HCT116 (cell line): ENCODE measurements at regions not wholly inside any gene's neighbourhood (a gene's known extent, or its start where the extent isn't known, plus 50 kb on each side); places are given as distances from the start of the nearest gene placed in this dataset.

Experiments
- ATAC-seq: fragments of 200-7000 bp; cut with Tn5 transposase; 2 replicates; pipeline ENCODE4 v1.9.1; 2020; ENCODE audit warnings: mild to moderate bottlenecking, moderate library complexity
- BruUV-seq: library from RNA; stranded (reverse); fragments of 400-500 nt; replicated peaks from 2 replicates; lab custom pipeline; 2021; lab: Mats Ljungman, UMichigan
- CTCF ChIA-PET: fragments of 300-600 bp; sonication (Branson Sonifier 250); formaldehyde crosslinking; loops from one replicate; lab custom pipeline; 2021; ENCODE audit warnings: antibody characterized with exemption; lab: Charles Lee
- POLR2A ChIA-PET: fragments of 300-600, 350-600 bp; sonication (Branson Sonifier 250); formaldehyde crosslinking; loops from one replicate; lab custom pipeline; 2021; ENCODE audit warnings: antibody characterized with exemption; lab: Charles Lee
- RAD21 ChIA-PET, 2 experiments: fragments of 300-600 bp; sonication (Branson Sonifier 250); formaldehyde crosslinking; loops; one replicate each; lab custom pipeline; 2023; ENCODE audit warnings: low total read pairs in 2 of 2; ENCODE audit not compliant: uncharacterized antibody in 2 of 2, unreplicated experiment in 2 of 2, low non-redundant PET in 1 of 2; lab: Charles Lee
- DNase-seq: peaks from one replicate; pipeline ENCODE4 v3.0.0-alpha.2; 2010; ENCODE audit warnings: low read depth, low spot score
- H2AFZ ChIP-seq: fragments of 200-600 bp; shearing (Covaris generic), sonication (generic); 2 replicates; pipeline ENCODE4 v1.6.1; 2017; ENCODE audit warnings: low read depth, mixed run types, mixed read lengths, antibody characterized with exemption, low read length; ENCODE audit not compliant: poor library complexity, severe bottlenecking
- H3K27ac ChIP-seq: 2 replicates; pipeline ENCODE4 v1.5.1; 2012; ENCODE audit warnings: low read depth, low read length
- H3K27me3 ChIP-seq: fragments of 200-600 bp; sonication (generic); 2 replicates; pipeline ENCODE4 v1.6.1; 2016; ENCODE audit warnings: mixed run types, low read length, mixed read lengths; ENCODE audit not compliant: insufficient read depth
- H3K36me3 ChIP-seq, 2 experiments: fragments of 200-500 bp in 1 of 2; fragments of 200-600 bp in 1 of 2; sonication (Bioruptor generic) in 1 of 2; sonication (generic) in 1 of 2; 2 replicates each; pipeline versions ENCODE4 v1.5.1 to v1.6.1; 2014 to 2016; ENCODE audit warnings: low read length in 2 of 2, inconsistent platforms in 1 of 2, mixed read lengths in 1 of 2, mixed run types in 1 of 2; ENCODE audit not compliant: insufficient read depth in 2 of 2, control insufficient read depth in 1 of 2
- H3K4me1 ChIP-seq, 2 experiments: fragments of 200-600 bp in 1 of 2; sonication (generic) in 1 of 2; 2 replicates each; pipeline versions ENCODE4 v1.5.1 to v1.6.1; 2012 to 2017; ENCODE audit warnings: low read length in 2 of 2, inconsistent platforms in 1 of 2, mild to moderate bottlenecking in 1 of 2, mixed read lengths in 1 of 2, mixed run types in 1 of 2, moderate library complexity in 1 of 2; ENCODE audit not compliant: insufficient read depth in 2 of 2, control insufficient read depth in 1 of 2
- H3K4me2 ChIP-seq: fragments of 200-600 bp; sonication (generic); 2 replicates; pipeline ENCODE4 v1.6.1; 2017; ENCODE audit warnings: mixed run types, low read length, mixed read lengths
- H3K4me3 ChIP-seq, 2 experiments: fragments of 200-600 bp in 1 of 2; sonication (generic) in 1 of 2; replicated peaks in 1 of 2; 2 replicates each; pipeline ENCODE4 v1.5.1; 2011 to 2016; ENCODE audit warnings: low read length in 2 of 2, control low read depth in 1 of 2, low read depth in 1 of 2, mild to moderate bottlenecking in 1 of 2, mixed read lengths in 1 of 2, mixed run types in 1 of 2
- H3K79me2 ChIP-seq: fragments of 200-600 bp; sonication (generic); 2 replicates; pipeline ENCODE4 v1.6.1; 2017; ENCODE audit warnings: mild to moderate bottlenecking, mixed run types, low read length, moderate library complexity, mixed read lengths; ENCODE audit not compliant: insufficient read depth
- H3K9ac ChIP-seq: fragments of 200-600 bp; sonication (generic); 2 replicates; pipeline ENCODE4 v1.6.1; 2016; ENCODE audit warnings: low read length, mixed read lengths
- H3K9me2 ChIP-seq: fragments of 200-600 bp; sonication (generic), shearing (Covaris generic); 2 replicates; pipeline ENCODE4 v1.6.1; 2017; ENCODE audit warnings: mixed run types, mild to moderate bottlenecking, moderate library complexity; ENCODE audit not compliant: insufficient read depth
- H3K9me3 ChIP-seq, 2 experiments: fragments of 200-500 bp in 1 of 2; fragments of 200-600 bp in 1 of 2; sonication (Bioruptor generic) in 1 of 2; sonication (generic) in 1 of 2; 2 replicates each; pipeline ENCODE4 v1.6.1; 2014 to 2017; ENCODE audit warnings: low read length in 2 of 2, mixed read lengths in 2 of 2, inconsistent platforms in 1 of 2, low read depth in 1 of 2, mild to moderate bottlenecking in 1 of 2, mixed run types in 1 of 2, moderate library complexity in 1 of 2; ENCODE audit not compliant: control insufficient read depth in 1 of 2, insufficient read depth in 1 of 2
- H4K20me1 ChIP-seq: fragments of 200-600 bp; sonication (generic), shearing (Covaris generic); 2 replicates; pipeline ENCODE4 v1.6.1; 2017; ENCODE audit warnings: mixed run types, mild to moderate bottlenecking, moderate library complexity; ENCODE audit not compliant: insufficient read depth
- ATF3 ChIP-seq: IDR thresholded peaks from 2 replicates; pipeline ENCODE4 v1.6.1; 2012
- CBX3 ChIP-seq: IDR thresholded peaks from 2 replicates; pipeline ENCODE4 v1.6.1; 2012; ENCODE audit warnings: low read depth
- EGR1 ChIP-seq: IDR thresholded peaks from 2 replicates; pipeline ENCODE4 v1.6.1; 2012; ENCODE audit warnings: low read depth
- ELF1 ChIP-seq: IDR thresholded peaks from 2 replicates; pipeline ENCODE4 v1.6.1; 2012; ENCODE audit warnings: low read depth, borderline replicate concordance
- EZH2 ChIP-seq: fragments of 200-600 bp; sonication (generic); IDR thresholded peaks from 2 replicates; pipeline ENCODE4 v1.6.1; 2017; ENCODE audit warnings: antibody characterized with exemption, mixed run types
- EZH2phosphoT487 ChIP-seq: fragments of 200-600 bp; IDR thresholded peaks from 2 replicates; pipeline ENCODE4 v1.6.1; 2018; ENCODE audit warnings: antibody characterized with exemption, borderline replicate concordance
- JUND ChIP-seq: IDR thresholded peaks from 2 replicates; pipeline ENCODE4 v1.6.1; 2012
- MAX ChIP-seq: IDR thresholded peaks from 2 replicates; pipeline ENCODE4 v1.6.1; 2012
- POLR2A ChIP-seq: IDR thresholded peaks from 2 replicates; pipeline ENCODE4 v1.7.0; 2011; ENCODE audit warnings: borderline replicate concordance; ENCODE audit not compliant: insufficient read depth, insufficient read length; ENCODE audit errors: extremely low read depth
- POLR2AphosphoS5 ChIP-seq: IDR thresholded peaks from 2 replicates; pipeline ENCODE4 v1.6.1; 2011; ENCODE audit warnings: mild to moderate bottlenecking, low read depth, low read length, moderate library complexity
- SP1 ChIP-seq: IDR thresholded peaks from 2 replicates; pipeline ENCODE4 v1.6.1; 2012; ENCODE audit warnings: low read depth
- YY1 ChIP-seq: IDR thresholded peaks from 2 replicates; pipeline ENCODE4 v1.6.1; 2011; ENCODE audit warnings: low read length, low read depth, moderate library complexity, mild to moderate bottlenecking; ENCODE audit not compliant: insufficient replicate concordance; ENCODE audit errors: extremely low read depth
- intact Hi-C: fragments of 100-400 bp; cut with micrococcal nuclease; formaldehyde crosslinking; loops from 2 replicates; pipeline ENCODE4 v1.10.0; 2022
- TF ChIP-seq, protein P1 (sequence below): IDR thresholded peaks from 2 replicates; pipeline ENCODE4 v1.6.1; 2012; ENCODE audit warnings: low read depth
- TF ChIP-seq, protein P2 (sequence below), 3 experiments: fragments of 200-600 bp in 1 of 3; sonication (generic) in 1 of 3; IDR thresholded peaks in 2 of 3; conservative IDR thresholded peaks in 1 of 3; 2 replicates each; pipeline ENCODE4 v1.5.1; 2012 to 2017; ENCODE audit warnings: low read depth in 2 of 3, low read length in 2 of 3, antibody characterized with exemption in 1 of 3, borderline replicate concordance in 1 of 3, control low read depth in 1 of 3, mild to moderate bottlenecking in 1 of 3, mixed read lengths in 1 of 3, mixed run types in 1 of 3, moderate library complexity in 1 of 3; ENCODE audit not compliant: insufficient read depth in 1 of 3

DNA sequence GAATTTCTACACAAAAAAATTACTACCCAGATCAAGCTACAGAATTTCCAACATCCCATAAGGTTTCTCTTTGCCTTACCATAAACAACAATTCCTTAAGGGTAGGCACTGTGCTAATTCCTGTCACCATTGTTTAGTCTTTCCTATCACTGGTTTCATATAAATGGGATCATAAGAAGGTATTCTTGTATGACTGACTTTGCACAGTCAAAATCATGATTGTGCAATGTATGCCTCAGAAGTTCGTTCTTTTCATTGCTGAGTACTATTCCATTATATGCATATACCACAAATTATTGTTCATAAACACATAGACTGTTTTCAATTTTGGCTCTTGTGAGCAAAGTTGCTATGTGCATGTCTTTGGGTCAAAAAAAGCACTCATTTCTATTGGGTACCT, 611.6 kb upstream of the CADM1 start:
- no peak overlapping the region for H3K9ac ChIP-seq
- intact Hi-C loops: no loop called here
- H3K4me2 ChIP-seq: no peak overlapping the region
- H4K20me1 ChIP-seq: no peaks in the 10 kb centered on the region
- no peaks in the 10 kb centered on the region for H3K4me1 ChIP-seq
- TF ChIP-seq POLR2A (no peak), POLR2AphosphoS5 (no peak), CBX3 (no peak)
- TF ChIP-seq, all 23 proteins: peak for 0
- Histone ChIP-seq H3K4me3 (no peak overlapping the region), H3K9me2 (no peaks in the 10 kb centered on the region), H3K27me3 (no peaks in the 10 kb centered on the region), H3K27ac (no peak overlapping the region), H3K79me2 (no peaks in the 10 kb centered on the region), H3K9me3 (no peaks in the 10 kb centered on the region), H2AFZ (no peak overlapping the region), H3K36me3 (no peaks in the 10 kb centered on the region)
- ChIA-PET POLR2A (no interaction called here), RAD21 (no interaction called here), CTCF (no interaction called here)
- ATAC-seq (no peak), DNase-seq (no peak)
- BruUV-seq: no TSS peak

GRCh38 chr11:116114198-116114651, 610.0 kb upstream of the CADM1 start:
- TF ChIP-seq POLR2AphosphoS5: no peak
- TF ChIP-seq SP1: no peak
- TF ChIP-seq MAX: no peak
- no peak for TF ChIP-seq JUND
- no peak for TF ChIP-seq EZH2phosphoT487
- TF ChIP-seq, protein P1, sequence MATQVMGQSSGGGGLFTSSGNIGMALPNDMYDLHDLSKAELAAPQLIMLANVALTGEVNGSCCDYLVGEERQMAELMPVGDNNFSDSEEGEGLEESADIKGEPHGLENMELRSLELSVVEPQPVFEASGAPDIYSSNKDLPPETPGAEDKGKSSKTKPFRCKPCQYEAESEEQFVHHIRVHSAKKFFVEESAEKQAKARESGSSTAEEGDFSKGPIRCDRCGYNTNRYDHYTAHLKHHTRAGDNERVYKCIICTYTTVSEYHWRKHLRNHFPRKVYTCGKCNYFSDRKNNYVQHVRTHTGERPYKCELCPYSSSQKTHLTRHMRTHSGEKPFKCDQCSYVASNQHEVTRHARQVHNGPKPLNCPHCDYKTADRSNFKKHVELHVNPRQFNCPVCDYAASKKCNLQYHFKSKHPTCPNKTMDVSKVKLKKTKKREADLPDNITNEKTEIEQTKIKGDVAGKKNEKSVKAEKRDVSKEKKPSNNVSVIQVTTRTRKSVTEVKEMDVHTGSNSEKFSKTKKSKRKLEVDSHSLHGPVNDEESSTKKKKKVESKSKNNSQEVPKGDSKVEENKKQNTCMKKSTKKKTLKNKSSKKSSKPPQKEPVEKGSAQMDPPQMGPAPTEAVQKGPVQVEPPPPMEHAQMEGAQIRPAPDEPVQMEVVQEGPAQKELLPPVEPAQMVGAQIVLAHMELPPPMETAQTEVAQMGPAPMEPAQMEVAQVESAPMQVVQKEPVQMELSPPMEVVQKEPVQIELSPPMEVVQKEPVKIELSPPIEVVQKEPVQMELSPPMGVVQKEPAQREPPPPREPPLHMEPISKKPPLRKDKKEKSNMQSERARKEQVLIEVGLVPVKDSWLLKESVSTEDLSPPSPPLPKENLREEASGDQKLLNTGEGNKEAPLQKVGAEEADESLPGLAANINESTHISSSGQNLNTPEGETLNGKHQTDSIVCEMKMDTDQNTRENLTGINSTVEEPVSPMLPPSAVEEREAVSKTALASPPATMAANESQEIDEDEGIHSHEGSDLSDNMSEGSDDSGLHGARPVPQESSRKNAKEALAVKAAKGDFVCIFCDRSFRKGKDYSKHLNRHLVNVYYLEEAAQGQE: no peak
- no peak for TF ChIP-seq EGR1
- TF ChIP-seq, protein P2, sequence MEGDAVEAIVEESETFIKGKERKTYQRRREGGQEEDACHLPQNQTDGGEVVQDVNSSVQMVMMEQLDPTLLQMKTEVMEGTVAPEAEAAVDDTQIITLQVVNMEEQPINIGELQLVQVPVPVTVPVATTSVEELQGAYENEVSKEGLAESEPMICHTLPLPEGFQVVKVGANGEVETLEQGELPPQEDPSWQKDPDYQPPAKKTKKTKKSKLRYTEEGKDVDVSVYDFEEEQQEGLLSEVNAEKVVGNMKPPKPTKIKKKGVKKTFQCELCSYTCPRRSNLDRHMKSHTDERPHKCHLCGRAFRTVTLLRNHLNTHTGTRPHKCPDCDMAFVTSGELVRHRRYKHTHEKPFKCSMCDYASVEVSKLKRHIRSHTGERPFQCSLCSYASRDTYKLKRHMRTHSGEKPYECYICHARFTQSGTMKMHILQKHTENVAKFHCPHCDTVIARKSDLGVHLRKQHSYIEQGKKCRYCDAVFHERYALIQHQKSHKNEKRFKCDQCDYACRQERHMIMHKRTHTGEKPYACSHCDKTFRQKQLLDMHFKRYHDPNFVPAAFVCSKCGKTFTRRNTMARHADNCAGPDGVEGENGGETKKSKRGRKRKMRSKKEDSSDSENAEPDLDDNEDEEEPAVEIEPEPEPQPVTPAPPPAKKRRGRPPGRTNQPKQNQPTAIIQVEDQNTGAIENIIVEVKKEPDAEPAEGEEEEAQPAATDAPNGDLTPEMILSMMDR (IDR thresholded peaks at IDR 0.05 in 2 of 3, conservative IDR thresholded peaks at IDR 0.05 in 1 of 3; ENCODE audit: borderline replicate concordance in 1 of 3, insufficient read depth in 1 of 3, low read depth in 2 of 3, low read length in 2 of 3): no peak
- no peak for TF ChIP-seq ELF1
- no peak for TF ChIP-seq ATF3
- no peak for TF ChIP-seq EZH2
- no peak for TF ChIP-seq POLR2A
- TF ChIP-seq YY1: no peak
- RAD21 ChIA-PET: no interaction called here
- Histone ChIP-seq H3K36me3 (no peaks in the 10 kb centered on the region), H3K9me3 (no peaks in the 10 kb centered on the region), H3K9ac (no peak overlapping the region), H3K4me2 (no peak overlapping the region), H3K27ac (no peak overlapping the region), H2AFZ (no peak overlapping the region), H4K20me1 (no peaks in the 10 kb centered on the region), H3K9me2 (no peaks in the 10 kb centered on the region), H3K79me2 (no peaks in the 10 kb centered on the region), H3K27me3 (no peaks in the 10 kb centered on the region), H3K4me1 (0 out of 4 replicates have a peak, but pooled peaks cover 0 to 2% of the 10 kb centered on the region in 2 experiments), H3K4me3 (no peak overlapping the region)
- CTCF ChIA-PET: no interaction called here
- intact Hi-C loops: no loop called here
- ATAC-seq: no peak
- POLR2A ChIA-PET: no interaction called here
- no peak for DNase-seq
- BruUV-seq: no TSS peak
